ENCODE measurements at regions not wholly inside any gene's neighbourhood (a gene's known extent, or its start where the extent isn't known, plus 50 kb on each side); places are given as distances from the start of the nearest gene placed in this dataset.

DNA sequence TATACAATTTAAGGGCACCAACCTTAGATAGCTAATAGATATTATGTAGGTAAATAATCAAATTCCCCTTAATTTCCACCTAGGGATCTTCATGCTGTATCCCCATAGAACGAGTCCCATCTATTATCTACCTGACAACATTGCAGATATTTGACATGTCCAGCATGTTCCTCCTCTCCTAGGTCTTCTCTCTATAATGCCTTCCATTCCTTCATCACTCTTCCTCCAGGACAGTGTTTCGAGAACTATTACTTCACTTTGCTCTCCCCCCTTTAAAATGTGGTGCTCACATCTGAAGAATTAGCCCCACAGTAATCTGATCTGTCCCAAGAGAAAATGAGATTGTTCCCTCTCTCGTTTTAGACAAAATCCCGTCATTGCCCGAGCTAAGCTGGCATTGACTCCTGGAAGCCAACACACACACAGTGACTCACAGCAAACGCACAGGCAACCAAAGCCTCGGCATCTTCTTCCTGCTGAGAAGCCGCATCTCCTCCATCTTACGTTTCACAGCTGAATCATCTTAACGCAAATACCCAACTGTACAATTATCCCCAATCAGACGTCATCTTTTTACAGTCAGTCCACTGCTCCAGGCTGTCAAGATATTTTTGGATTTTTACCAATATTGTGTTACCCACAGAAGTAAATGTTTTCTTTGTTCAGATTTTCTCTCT lies 162.9 kb upstream of the AGAP1 start:
- no peak overlapping the region for H3K4me3 ChIP-seq (ENCODE audit: low read length in 2 of 2)
- no peaks in the 10 kb centered on the region for H3K4me1 ChIP-seq (ENCODE audit: control insufficient read depth, insufficient read depth, low read length)
- H3K9ac ChIP-seq (ENCODE audit: low read length in 2 of 2) = no peak overlapping the region
- peaks cover 0 to 6% of the 10 kb centered on the region in 2 donors for H3K9me3 ChIP-seq (ENCODE audit: control insufficient read depth in 2 of 2, low read length in 2 of 2)
- H3K27ac ChIP-seq (ENCODE audit: low read length) = no peak overlapping the region
- no peaks in the 10 kb centered on the region for H3K36me3 ChIP-seq (ENCODE audit: control insufficient read depth in 2 of 2, insufficient read depth in 2 of 2, low read length in 2 of 2)
- H3K27me3 ChIP-seq (ENCODE audit: control insufficient read depth in 1 of 2, insufficient read depth in 2 of 2, low read length in 2 of 2) = peaks cover 0 to 3% of the 10 kb centered on the region in 2 donors

DNA sequence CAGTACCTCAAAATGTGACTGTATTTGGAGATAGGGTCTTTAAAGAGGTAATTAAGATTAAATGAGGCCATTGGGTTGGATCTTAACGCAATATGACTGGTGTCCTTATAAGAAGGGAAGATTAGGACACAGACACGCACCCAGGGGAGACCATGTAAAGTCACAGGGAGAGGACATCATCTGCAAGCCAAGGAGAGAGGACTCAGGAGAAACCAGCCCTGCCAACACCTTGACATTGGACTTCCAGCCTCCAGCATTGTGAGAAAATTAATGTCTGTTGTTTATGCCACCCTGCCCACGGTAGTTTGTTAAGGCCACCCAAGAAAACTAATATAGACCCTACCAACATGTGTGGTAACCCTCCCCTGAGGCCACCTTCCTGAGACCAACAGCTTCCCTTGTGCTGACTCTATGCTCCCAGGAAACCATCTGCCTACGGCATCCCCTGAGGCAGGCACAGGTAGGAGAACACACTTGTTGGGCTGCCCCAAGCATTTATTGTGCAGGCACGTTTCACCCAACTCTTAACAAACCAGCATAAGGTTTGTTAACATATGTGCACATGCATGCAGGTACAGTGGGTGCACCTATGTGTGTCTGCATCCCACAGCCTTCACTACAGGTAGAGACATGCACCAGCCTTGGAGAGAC lies 161.5 kb upstream of the AGAP1 start:
- Histone ChIP-seq H3K36me3 (ENCODE audit: control insufficient read depth in 2 of 2, insufficient read depth in 2 of 2, low read length in 2 of 2) (no peaks in the 10 kb centered on the region), H3K27me3 (ENCODE audit: control insufficient read depth in 1 of 2, insufficient read depth in 2 of 2, low read length in 2 of 2) (peaks cover 0 to 3% of the 10 kb centered on the region in 2 donors), H3K27ac (ENCODE audit: low read length) (no peak overlapping the region), H3K9ac (ENCODE audit: low read length in 2 of 2) (no peak overlapping the region), H3K9me3 (ENCODE audit: control insufficient read depth in 2 of 2, low read length in 2 of 2) (peaks cover 0 to 6% of the 10 kb centered on the region in 2 donors), H3K4me1 (ENCODE audit: control insufficient read depth, insufficient read depth, low read length) (no peaks in the 10 kb centered on the region), H3K4me3 (ENCODE audit: low read length in 2 of 2) (no peak overlapping the region)

DNA sequence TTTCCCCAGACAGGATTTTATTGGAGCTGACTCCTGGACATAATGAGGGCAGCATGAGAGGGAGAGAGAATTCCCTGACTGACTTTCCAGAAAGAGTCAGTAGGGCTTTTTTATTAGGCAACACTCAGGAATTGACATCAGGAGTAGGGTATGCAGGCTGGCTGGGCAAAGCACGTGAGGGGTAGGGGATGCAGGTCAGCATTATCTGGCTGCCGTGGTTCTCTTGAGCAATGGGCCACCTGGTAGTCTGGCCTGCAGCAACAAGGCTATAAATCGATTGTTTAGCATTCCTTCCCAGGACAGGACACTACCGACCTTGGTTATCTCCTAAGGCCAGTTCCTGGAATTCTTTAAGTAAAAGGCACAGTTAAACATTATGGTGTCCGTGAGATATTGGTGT lies 160.8 kb upstream of the AGAP1 start:
- Histone ChIP-seq H3K9me3 (ENCODE audit: control insufficient read depth in 2 of 2, low read length in 2 of 2) (peaks cover 0 to 8% of the 10 kb centered on the region in 2 donors), H3K27me3 (ENCODE audit: control insufficient read depth in 1 of 2, insufficient read depth in 2 of 2, low read length in 2 of 2) (peaks cover 0 to 3% of the 10 kb centered on the region in 2 donors), H3K9ac (ENCODE audit: low read length in 2 of 2) (no peak overlapping the region)

DNA sequence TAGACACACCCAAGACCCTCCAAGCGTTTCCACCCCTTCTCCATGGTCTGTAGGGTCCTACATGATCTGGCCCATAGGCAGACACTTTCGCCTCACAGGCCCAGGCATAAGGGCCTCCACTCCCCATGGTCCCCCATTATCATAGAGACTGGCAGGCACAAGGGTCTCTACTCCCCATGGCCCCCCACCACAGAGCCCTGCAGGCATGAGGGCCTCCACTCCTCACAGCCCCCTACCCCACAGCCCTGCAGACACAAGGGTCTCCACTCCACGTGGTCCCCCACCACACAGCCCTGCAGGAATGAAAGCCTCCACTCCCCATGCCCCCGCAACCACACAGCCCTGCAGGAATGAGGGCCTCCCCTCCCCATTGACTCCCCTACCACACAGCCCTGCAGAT lies 159.7 kb upstream of the AGAP1 start:
- no peaks in the 10 kb centered on the region for H3K36me3 ChIP-seq (ENCODE audit: control insufficient read depth in 2 of 2, insufficient read depth in 2 of 2, low read length in 2 of 2)
- H3K4me1 ChIP-seq (ENCODE audit: control insufficient read depth, insufficient read depth, low read length) = no peaks in the 10 kb centered on the region
- no peak overlapping the region for H3K9ac ChIP-seq (ENCODE audit: low read length in 2 of 2)
- H3K27me3 ChIP-seq (ENCODE audit: control insufficient read depth in 1 of 2, insufficient read depth in 2 of 2, low read length in 2 of 2) = peaks cover 0 to 3% of the 10 kb centered on the region in 2 donors
- H3K9me3 ChIP-seq (ENCODE audit: control insufficient read depth in 2 of 2, low read length in 2 of 2) = peaks cover 0 to 10% of the 10 kb centered on the region in 2 donors
- H3K4me3 ChIP-seq (ENCODE audit: low read length in 2 of 2) = no peak overlapping the region
- H3K27ac ChIP-seq (ENCODE audit: low read length) = no peak overlapping the region

More for the DNA sequence above, 160.8 kb upstream of the AGAP1 start:
- H3K36me3 ChIP-seq (ENCODE audit: control insufficient read depth in 2 of 2, insufficient read depth in 2 of 2, low read length in 2 of 2) = no peaks in the 10 kb centered on the region
- H3K27ac ChIP-seq (ENCODE audit: low read length) = no peak overlapping the region
- H3K4me1 ChIP-seq (ENCODE audit: control insufficient read depth, insufficient read depth, low read length) = no peaks in the 10 kb centered on the region
- H3K4me3 ChIP-seq (ENCODE audit: low read length in 2 of 2) = no peak overlapping the region

DNA sequence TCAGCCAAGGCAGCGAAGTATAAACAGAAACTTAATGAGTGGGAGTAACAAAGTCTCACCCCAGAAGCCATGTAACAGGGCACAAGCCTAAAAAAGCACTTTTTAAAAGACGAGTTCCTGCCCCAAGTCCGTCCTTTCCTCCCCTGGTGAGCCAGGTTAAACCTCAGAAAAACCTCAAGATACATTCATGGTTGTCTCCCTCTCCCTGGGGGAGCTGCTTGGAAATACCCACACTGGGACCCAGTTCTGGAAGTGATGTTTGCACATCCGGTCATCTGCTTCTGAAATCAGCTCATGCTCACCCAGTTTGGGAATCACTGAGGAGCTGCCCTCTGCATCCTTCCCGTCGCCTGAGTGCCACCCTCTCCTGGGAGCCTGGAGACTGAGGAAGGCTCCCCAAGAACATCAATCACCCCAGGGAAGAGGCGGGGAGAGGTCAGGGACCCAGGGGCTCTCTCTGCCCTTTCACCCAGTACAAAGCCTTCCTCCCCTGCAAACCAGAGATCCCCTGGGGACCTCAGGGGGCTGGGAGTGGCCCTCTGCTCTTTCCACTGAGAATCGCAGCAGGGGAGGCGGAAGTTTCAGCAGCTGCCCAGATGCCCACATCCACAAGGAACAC lies 150.6 kb upstream of the AGAP1 start:
- Histone ChIP-seq H3K36me3 (ENCODE audit: control insufficient read depth in 2 of 2, insufficient read depth in 2 of 2, low read length in 2 of 2) (no peaks in the 10 kb centered on the region), H3K27me3 (ENCODE audit: control insufficient read depth in 1 of 2, insufficient read depth in 2 of 2, low read length in 2 of 2) (peaks cover 0 to 12% of the 10 kb centered on the region in 2 donors), H3K4me1 (ENCODE audit: control insufficient read depth, insufficient read depth, low read length) (no peaks in the 10 kb centered on the region), H3K9ac (ENCODE audit: low read length in 2 of 2) (no peak overlapping the region), H3K4me3 (ENCODE audit: low read length in 2 of 2) (no peak overlapping the region), H3K27ac (ENCODE audit: low read length) (no peak overlapping the region), H3K9me3 (ENCODE audit: control insufficient read depth in 2 of 2, low read length in 2 of 2) (peaks cover 7 to 10% of the 10 kb centered on the region in 2 donors)

DNA sequence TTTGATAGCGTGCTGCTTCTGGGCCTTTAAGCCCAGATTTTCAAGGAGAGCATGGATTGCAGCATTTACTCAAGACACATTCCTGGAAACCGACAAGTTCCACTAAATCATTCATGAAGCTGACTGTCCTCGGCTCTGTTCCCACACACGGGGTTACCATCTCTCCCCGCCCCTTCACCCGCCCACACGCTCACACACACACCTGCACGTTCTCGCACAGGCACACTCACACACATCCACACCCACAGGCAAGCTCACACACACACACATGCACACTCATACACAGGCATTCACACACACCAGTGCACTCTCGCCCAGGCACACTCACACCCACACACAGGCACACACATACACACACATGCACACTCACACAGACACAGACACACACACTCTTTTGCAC lies 150.0 kb upstream of the AGAP1 start:
- H3K36me3 ChIP-seq (ENCODE audit: control insufficient read depth in 2 of 2, insufficient read depth in 2 of 2, low read length in 2 of 2) = no peaks in the 10 kb centered on the region
- H3K27me3 ChIP-seq (ENCODE audit: control insufficient read depth in 1 of 2, insufficient read depth in 2 of 2, low read length in 2 of 2) = peaks cover 0 to 16% of the 10 kb centered on the region in 2 donors
- H3K27ac ChIP-seq (ENCODE audit: low read length) = no peak overlapping the region
- no peak overlapping the region for H3K9ac ChIP-seq (ENCODE audit: low read length in 2 of 2)
- no peaks in the 10 kb centered on the region for H3K4me1 ChIP-seq (ENCODE audit: control insufficient read depth, insufficient read depth, low read length)
- H3K9me3 ChIP-seq (ENCODE audit: control insufficient read depth in 2 of 2, low read length in 2 of 2) = peaks cover 7 to 9% of the 10 kb centered on the region in 2 donors
- H3K4me3 ChIP-seq (ENCODE audit: low read length in 2 of 2) = no peak overlapping the region

DNA sequence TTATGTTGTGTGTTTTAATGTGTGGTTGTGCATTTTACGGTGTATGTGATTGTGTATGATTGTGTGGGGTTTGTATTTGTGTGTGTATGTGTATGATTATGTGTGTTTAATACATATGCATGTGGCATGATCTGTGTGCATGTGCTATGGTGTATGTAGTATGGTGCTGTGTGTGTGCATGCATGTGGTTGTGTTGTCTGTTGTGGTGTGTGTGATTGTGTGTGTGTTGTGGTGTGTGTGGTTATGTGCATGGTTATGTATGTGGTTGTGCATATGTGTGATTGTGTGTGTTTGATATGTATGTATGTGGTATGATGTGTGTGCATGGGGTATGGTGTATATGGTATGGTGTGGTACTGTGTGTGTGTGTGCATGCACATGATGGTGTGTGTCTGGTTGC lies 148.1 kb upstream of the AGAP1 start:
- H3K4me1 ChIP-seq (ENCODE audit: control insufficient read depth, insufficient read depth, low read length) = no peaks in the 10 kb centered on the region
- peaks cover 0 to 22% of the 10 kb centered on the region in 2 donors for H3K27me3 ChIP-seq (ENCODE audit: control insufficient read depth in 1 of 2, insufficient read depth in 2 of 2, low read length in 2 of 2)
- no peaks in the 10 kb centered on the region for H3K36me3 ChIP-seq (ENCODE audit: control insufficient read depth in 2 of 2, insufficient read depth in 2 of 2, low read length in 2 of 2)
- no peak overlapping the region for H3K27ac ChIP-seq (ENCODE audit: low read length)
- H3K9me3 ChIP-seq (ENCODE audit: control insufficient read depth in 2 of 2, low read length in 2 of 2) = peaks cover 5 to 9% of the 10 kb centered on the region in 2 donors
- H3K9ac ChIP-seq (ENCODE audit: low read length in 2 of 2) = no peak overlapping the region
- H3K4me3 ChIP-seq (ENCODE audit: low read length in 2 of 2) = no peak overlapping the region

DNA sequence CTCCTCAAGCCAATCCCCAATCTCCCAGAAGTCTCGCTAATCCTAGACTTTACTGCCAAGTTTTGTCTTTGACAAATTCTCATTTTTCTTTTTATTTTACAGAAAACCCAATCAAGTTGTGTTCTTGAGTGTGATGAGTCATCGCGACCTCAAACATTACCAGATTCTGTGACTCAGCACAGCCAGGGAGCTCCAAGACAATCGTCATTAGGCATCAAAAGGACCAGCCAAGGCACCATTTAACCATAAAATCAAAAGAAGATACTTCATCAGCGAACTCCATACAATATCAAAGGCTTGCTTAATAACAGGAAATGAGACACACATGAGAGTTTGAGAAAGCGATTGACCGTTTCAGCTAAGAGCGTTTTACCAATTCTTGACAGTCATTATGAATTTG lies 146.2 kb upstream of the AGAP1 start:
- Histone ChIP-seq H3K27me3 (ENCODE audit: control insufficient read depth in 1 of 2, insufficient read depth in 2 of 2, low read length in 2 of 2) (peaks cover 0 to 19% of the 10 kb centered on the region in 2 donors), H3K4me1 (ENCODE audit: control insufficient read depth, insufficient read depth, low read length) (no peaks in the 10 kb centered on the region), H3K9ac (ENCODE audit: low read length in 2 of 2) (no peak overlapping the region), H3K9me3 (ENCODE audit: control insufficient read depth in 2 of 2, low read length in 2 of 2) (peaks cover 3% of the 10 kb centered on the region in 2 donors), H3K36me3 (ENCODE audit: control insufficient read depth in 2 of 2, insufficient read depth in 2 of 2, low read length in 2 of 2) (no peaks in the 10 kb centered on the region), H3K27ac (ENCODE audit: low read length) (no peak overlapping the region), H3K4me3 (ENCODE audit: low read length in 2 of 2) (no peak overlapping the region)

DNA sequence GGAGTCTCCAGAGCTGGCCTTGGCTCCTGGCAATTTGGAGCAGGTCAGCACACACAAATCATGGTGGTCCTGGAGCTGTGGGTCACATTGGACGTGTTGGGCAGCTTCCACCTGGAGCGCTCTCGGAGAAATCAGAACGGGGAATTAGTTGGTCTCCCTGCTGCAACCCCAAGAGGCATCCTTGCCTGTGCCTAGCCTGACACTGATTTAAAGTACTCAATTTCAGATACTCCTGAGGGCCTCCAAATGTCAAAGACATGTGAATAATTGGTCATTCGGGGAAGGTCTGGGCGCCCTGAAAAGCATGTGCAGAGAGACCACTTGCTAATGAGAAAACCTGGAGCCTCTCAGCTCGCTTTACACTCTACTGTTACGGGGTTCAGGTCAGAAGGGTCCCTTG lies 145.5 kb upstream of the AGAP1 start:
- H3K36me3 ChIP-seq (ENCODE audit: control insufficient read depth in 2 of 2, insufficient read depth in 2 of 2, low read length in 2 of 2) = no peaks in the 10 kb centered on the region
- H3K4me3 ChIP-seq (ENCODE audit: low read length in 2 of 2) = no peak overlapping the region
- H3K4me1 ChIP-seq (ENCODE audit: control insufficient read depth, insufficient read depth, low read length) = no peaks in the 10 kb centered on the region
- no peak overlapping the region for H3K27ac ChIP-seq (ENCODE audit: low read length)
- H3K27me3 ChIP-seq (ENCODE audit: control insufficient read depth in 1 of 2, insufficient read depth in 2 of 2, low read length in 2 of 2) = peaks cover 0 to 19% of the 10 kb centered on the region in 2 donors
- no peak overlapping the region for H3K9ac ChIP-seq (ENCODE audit: low read length in 2 of 2)
- peaks cover 0 to 3% of the 10 kb centered on the region in 2 donors for H3K9me3 ChIP-seq (ENCODE audit: control insufficient read depth in 2 of 2, low read length in 2 of 2)

DNA sequence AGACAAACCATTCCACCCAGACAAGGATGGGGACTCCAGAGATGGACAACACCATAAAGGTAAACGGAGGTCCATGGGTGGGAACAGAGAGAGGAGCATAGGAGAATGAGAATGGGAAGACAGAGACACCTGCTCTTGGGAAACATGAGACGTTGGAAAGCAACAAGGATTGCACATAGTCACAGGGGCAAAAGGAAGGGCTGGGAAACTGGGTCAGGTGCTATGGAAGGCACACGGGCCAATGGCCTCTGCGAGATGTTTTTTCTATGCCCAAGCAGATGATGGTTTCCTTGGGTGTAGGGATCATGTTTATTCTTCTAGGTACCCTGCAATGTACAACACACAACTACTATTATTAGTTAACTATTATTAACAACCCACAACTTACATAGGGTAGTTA lies 143.6 kb upstream of the AGAP1 start:
- Histone ChIP-seq H3K9me3 (ENCODE audit: control insufficient read depth in 2 of 2, low read length in 2 of 2) (peaks cover 0 to 3% of the 10 kb centered on the region in 2 donors), H3K4me1 (ENCODE audit: control insufficient read depth, insufficient read depth, low read length) (no peaks in the 10 kb centered on the region), H3K27ac (ENCODE audit: low read length) (no peak overlapping the region), H3K36me3 (ENCODE audit: control insufficient read depth in 2 of 2, insufficient read depth in 2 of 2, low read length in 2 of 2) (no peaks in the 10 kb centered on the region), H3K4me3 (ENCODE audit: low read length in 2 of 2) (no peak overlapping the region), H3K27me3 (ENCODE audit: control insufficient read depth in 1 of 2, insufficient read depth in 2 of 2, low read length in 2 of 2) (peaks cover 0 to 14% of the 10 kb centered on the region in 2 donors), H3K9ac (ENCODE audit: low read length in 2 of 2) (no peak overlapping the region)

DNA sequence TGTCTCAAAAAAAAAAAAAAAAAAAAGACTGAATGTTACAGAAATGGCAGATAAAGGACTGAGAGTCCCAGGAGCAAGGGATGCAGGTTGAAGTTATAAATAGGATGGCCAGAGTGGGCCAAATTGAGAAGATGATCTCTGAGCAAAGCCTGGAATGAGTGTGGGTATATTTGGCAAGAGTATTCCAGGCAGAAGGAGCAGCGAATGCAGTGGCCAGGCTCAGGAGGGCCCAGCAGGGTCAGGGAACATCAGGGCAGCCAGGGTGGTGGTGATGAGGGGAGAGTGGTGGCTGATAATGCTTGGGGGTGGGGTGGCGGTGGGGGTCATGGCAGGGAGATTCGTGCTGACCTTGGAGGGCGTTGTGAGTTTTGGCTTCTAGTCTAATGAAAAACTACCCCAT lies 141.3 kb upstream of the AGAP1 start:
- Histone ChIP-seq H3K27ac (ENCODE audit: low read length) (no peak overlapping the region), H3K27me3 (ENCODE audit: control insufficient read depth in 1 of 2, insufficient read depth in 2 of 2, low read length in 2 of 2) (peaks cover 0 to 13% of the 10 kb centered on the region in 2 donors), H3K9me3 (ENCODE audit: control insufficient read depth in 2 of 2, low read length in 2 of 2) (no peaks in the 10 kb centered on the region), H3K4me3 (ENCODE audit: low read length in 2 of 2) (no peak overlapping the region), H3K4me1 (ENCODE audit: control insufficient read depth, insufficient read depth, low read length) (no peaks in the 10 kb centered on the region), H3K9ac (ENCODE audit: low read length in 2 of 2) (no peak overlapping the region), H3K36me3 (ENCODE audit: control insufficient read depth in 2 of 2, insufficient read depth in 2 of 2, low read length in 2 of 2) (no peaks in the 10 kb centered on the region)
